H9 (cell line): ENCODE measurements at regions not wholly inside any gene's neighbourhood (a gene's known extent, or its start where the extent isn't known, plus 50 kb on each side); places are given as distances from the start of the nearest gene placed in this dataset.

Experiments
- DNase-seq: peaks from one replicate; pipeline ENCODE4 v3.0.0-alpha.2; 2017
- H2AFZ ChIP-seq: one replicate; pipeline ENCODE4 v1.6.1; 2013; ENCODE audit warnings: mild to moderate bottlenecking, low read length, control low read depth, moderate library complexity
- H2AK5ac ChIP-seq: 2 replicates; pipeline ENCODE4 v1.6.1; 2013; ENCODE audit warnings: low read length, control low read depth, mixed read lengths; ENCODE audit not compliant: insufficient read length
- H2BK120ac ChIP-seq: one replicate; pipeline ENCODE4 v1.6.1; 2013; ENCODE audit warnings: low read depth, mild to moderate bottlenecking, low read length, control low read depth, inconsistent platforms; ENCODE audit not compliant: poor library complexity, severe bottlenecking
- H2BK12ac ChIP-seq: 2 replicates; pipeline ENCODE4 v1.6.1; 2013; ENCODE audit warnings: low read length, control low read depth, mixed read lengths, low read depth; ENCODE audit not compliant: insufficient read length
- H2BK15ac ChIP-seq: 2 replicates; pipeline ENCODE4 v1.6.1; 2013; ENCODE audit warnings: low read depth, low read length, control low read depth
- H2BK20ac ChIP-seq: one replicate; pipeline ENCODE4 v1.6.1; 2013; ENCODE audit warnings: low read depth, mild to moderate bottlenecking, low read length, control low read depth, inconsistent platforms; ENCODE audit not compliant: poor library complexity, severe bottlenecking
- H2BK5ac ChIP-seq: 2 replicates; pipeline ENCODE4 v1.6.1; 2013; ENCODE audit warnings: low read length, control low read depth, mixed read lengths; ENCODE audit not compliant: insufficient read length
- H3K14ac ChIP-seq: 2 replicates; pipeline ENCODE4 v1.6.1; 2013; ENCODE audit warnings: low read length, control low read depth; ENCODE audit not compliant: insufficient read depth
- H3K18ac ChIP-seq: 2 replicates; pipeline ENCODE4 v1.6.1; 2013; ENCODE audit warnings: low read depth, mild to moderate bottlenecking, mixed read lengths, low read length, control low read depth; ENCODE audit not compliant: insufficient read length
- H3K23ac ChIP-seq: 2 replicates; pipeline ENCODE4 v1.6.1; 2013; ENCODE audit warnings: low read length, control low read depth, mixed read lengths, low read depth; ENCODE audit not compliant: insufficient read length
- H3K23me2 ChIP-seq: 2 replicates; pipeline ENCODE4 v1.6.1; 2013; ENCODE audit warnings: low read depth, mild to moderate bottlenecking, mixed read lengths, low read length, control low read depth; ENCODE audit not compliant: insufficient read length, poor library complexity, severe bottlenecking
- H3K27ac ChIP-seq: 2 replicates; pipeline ENCODE4 v1.5.1; 2013; ENCODE audit warnings: low read length, control low read depth, mixed read lengths, low read depth; ENCODE audit not compliant: insufficient read length
- H3K27me3 ChIP-seq: 2 replicates; pipeline ENCODE4 v1.6.1; 2013; ENCODE audit warnings: low read length, control low read depth, inconsistent platforms; ENCODE audit not compliant: insufficient read depth
- H3K4ac ChIP-seq: 2 replicates; pipeline ENCODE4 v1.6.1; 2013; ENCODE audit warnings: low read depth, mild to moderate bottlenecking, control low read depth, inconsistent platforms, low read length, moderate library complexity
- H3K4me1 ChIP-seq: 2 replicates; pipeline ENCODE4 v1.6.1; 2013; ENCODE audit warnings: low read length, control low read depth, inconsistent platforms; ENCODE audit not compliant: insufficient read depth
- H3K4me2 ChIP-seq: 2 replicates; pipeline ENCODE4 v1.6.1; 2013; ENCODE audit warnings: low read length, control low read depth, mixed read lengths; ENCODE audit not compliant: insufficient read length, insufficient read depth
- H3K56ac ChIP-seq: 2 replicates; pipeline ENCODE4 v1.6.1; 2013; ENCODE audit warnings: low read depth, mild to moderate bottlenecking, mixed read lengths, low read length, control low read depth; ENCODE audit not compliant: insufficient read length
- H3K79me1 ChIP-seq: 2 replicates; pipeline ENCODE4 v1.6.1; 2013; ENCODE audit warnings: low read depth, mild to moderate bottlenecking, moderate library complexity, low read length, control low read depth, inconsistent platforms; ENCODE audit not compliant: insufficient read depth, poor library complexity, severe bottlenecking
- H3K79me2 ChIP-seq: 2 replicates; pipeline ENCODE4 v1.6.1; 2013; ENCODE audit warnings: low read length, control low read depth, inconsistent platforms; ENCODE audit not compliant: insufficient read depth
- H3K9ac ChIP-seq: 2 replicates; pipeline ENCODE4 v1.6.1; 2013; ENCODE audit warnings: low read length, control low read depth, mixed read lengths; ENCODE audit not compliant: insufficient read length; ENCODE audit errors: extremely low read depth
- H3K9me3 ChIP-seq: one replicate; pipeline ENCODE4 v1.6.1; 2013; ENCODE audit warnings: low read depth, low read length, inconsistent platforms; ENCODE audit not compliant: control insufficient read depth
- H3T11ph ChIP-seq: one replicate; pipeline ENCODE4 v1.6.1; 2013; ENCODE audit warnings: mild to moderate bottlenecking, low read length, control low read depth, inconsistent platforms
- H4K20me1 ChIP-seq: one replicate; pipeline ENCODE4 v1.6.1; 2013; ENCODE audit not compliant: control insufficient read depth, insufficient read length, insufficient read depth
- H4K5ac ChIP-seq: 2 replicates; pipeline ENCODE4 v1.6.1; 2013; ENCODE audit warnings: low read depth, mild to moderate bottlenecking, mixed read lengths, low read length, control low read depth; ENCODE audit not compliant: insufficient read length
- H4K8ac ChIP-seq: replicated peaks from 2 replicates; pipeline ENCODE4 v1.6.1; 2013; ENCODE audit warnings: low read length, control low read depth, mixed read lengths, low read depth; ENCODE audit not compliant: insufficient read length
- H4K91ac ChIP-seq: 2 replicates; pipeline ENCODE4 v1.6.1; 2013; ENCODE audit warnings: low read depth, mild to moderate bottlenecking, moderate library complexity, mixed read lengths, low read length, control low read depth; ENCODE audit not compliant: insufficient read length
- H3K27ac Mint-ChIP-seq, 3 experiments: 2 replicates in 2 of 3; 3 replicates in 1 of 3; pipeline ENCODE4 v1.8.0; 2020 to 2021; ENCODE audit warnings: mixed read lengths in 3 of 3, mild to moderate bottlenecking in 1 of 3, moderate library complexity in 1 of 3
- H3K27me3 Mint-ChIP-seq: 2 replicates; pipeline ENCODE4 v1.8.0; 2021; ENCODE audit warnings: low read depth, mild to moderate bottlenecking, moderate library complexity, mixed read lengths
- H3K36me3 Mint-ChIP-seq, 3 experiments: 2 replicates in 2 of 3; 3 replicates in 1 of 3; pipeline ENCODE4 v1.8.0; 2020 to 2021; ENCODE audit warnings: low read depth in 3 of 3, mixed read lengths in 3 of 3; ENCODE audit not compliant: insufficient read depth in 1 of 3
- H3K4me1 Mint-ChIP-seq, 2 experiments: 2 replicates each; pipeline ENCODE4 v1.8.0; 2020; ENCODE audit warnings: mixed read lengths in 2 of 2
- H3K4me3 Mint-ChIP-seq, 2 experiments: 2 replicates in 1 of 2; 3 replicates in 1 of 2; pipeline ENCODE4 v1.8.0; 2020 to 2021; ENCODE audit warnings: mild to moderate bottlenecking in 2 of 2, mixed read lengths in 2 of 2, moderate library complexity in 1 of 2
- H3K9me3 Mint-ChIP-seq, 2 experiments: 2 replicates in 1 of 2; 3 replicates in 1 of 2; pipeline ENCODE4 v1.8.0; 2020; ENCODE audit warnings: mild to moderate bottlenecking in 2 of 2, mixed read lengths in 2 of 2, moderate library complexity in 1 of 2
- WGBS: extraction: QIAGEN DNeasy Blood & Tissue Kit; methylation state at CpG from one replicate; pipeline ENCODE4 v1.1.7; 2013; ENCODE audit warnings: missing lambda C conversion rate, low lambda C conversion rate, mixed read lengths; ENCODE audit not compliant: insufficient read length; ENCODE audit errors: extremely low coverage; 5-methylcytosine and 5-hydroxymethylcytosine counted together
- TF ChIP-seq, protein P1 (sequence below): fragments of 200-600 bp; sonication (generic); conservative IDR thresholded peaks from 3 replicates; pipeline ENCODE4 v1.8.0; 2021; ENCODE audit warnings: antibody characterized with exemption, mild to moderate bottlenecking

DNA sequence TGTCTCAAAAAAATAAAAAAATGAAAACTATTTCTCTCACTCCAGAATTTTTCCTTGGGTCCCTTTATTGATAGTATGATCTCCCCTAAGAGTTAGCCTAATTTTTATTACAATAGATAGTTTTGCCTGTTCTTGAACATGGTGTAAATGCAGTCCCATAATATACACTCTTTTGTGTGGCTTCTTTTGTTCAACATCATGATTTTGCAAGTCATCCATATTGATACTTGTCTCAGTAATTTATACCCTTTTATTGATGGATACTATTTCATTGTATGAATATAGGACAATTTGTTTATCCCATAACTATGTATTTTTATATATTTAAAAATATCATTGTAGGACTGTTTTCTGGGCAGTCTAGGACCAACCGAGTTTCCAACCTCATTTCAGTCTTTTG is 207.0 kb downstream of the UTP18 start:
- H3K9me3 ChIP-seq = no peaks in the 10 kb centered on the region
- H4K5ac ChIP-seq = no peak overlapping the region
- no peak overlapping the region for H2BK5ac ChIP-seq
- no peak overlapping the region for H4K8ac ChIP-seq
- H3K9ac ChIP-seq = no peak overlapping the region
- peaks cover 12 to 15% of the 10 kb centered on the region in 2 experiments for H3K4me1 Mint-ChIP-seq
- no peak overlapping the region for H2AK5ac ChIP-seq
- no CpG with 5 or more reads among the region's 1 CpG for WGBS
- H3K18ac ChIP-seq = no peak overlapping the region
- H3K4me1 ChIP-seq = no peaks in the 10 kb centered on the region; the same call in 1 of the 2 replicates
- DNase-seq = no peak
- H2BK120ac ChIP-seq = no peak overlapping the region
- no peak overlapping the region for H2BK20ac ChIP-seq
- H3K79me1 ChIP-seq = no peaks in the 10 kb centered on the region
- H3K79me2 ChIP-seq = no peaks in the 10 kb centered on the region
- peaks cover 0 to 4% of the 10 kb centered on the region in 2 experiments; a peak in 2 of 5 replicates for H3K9me3 Mint-ChIP-seq
- no peaks in the 10 kb centered on the region for H3K23me2 ChIP-seq
- TF ChIP-seq, protein P1, sequence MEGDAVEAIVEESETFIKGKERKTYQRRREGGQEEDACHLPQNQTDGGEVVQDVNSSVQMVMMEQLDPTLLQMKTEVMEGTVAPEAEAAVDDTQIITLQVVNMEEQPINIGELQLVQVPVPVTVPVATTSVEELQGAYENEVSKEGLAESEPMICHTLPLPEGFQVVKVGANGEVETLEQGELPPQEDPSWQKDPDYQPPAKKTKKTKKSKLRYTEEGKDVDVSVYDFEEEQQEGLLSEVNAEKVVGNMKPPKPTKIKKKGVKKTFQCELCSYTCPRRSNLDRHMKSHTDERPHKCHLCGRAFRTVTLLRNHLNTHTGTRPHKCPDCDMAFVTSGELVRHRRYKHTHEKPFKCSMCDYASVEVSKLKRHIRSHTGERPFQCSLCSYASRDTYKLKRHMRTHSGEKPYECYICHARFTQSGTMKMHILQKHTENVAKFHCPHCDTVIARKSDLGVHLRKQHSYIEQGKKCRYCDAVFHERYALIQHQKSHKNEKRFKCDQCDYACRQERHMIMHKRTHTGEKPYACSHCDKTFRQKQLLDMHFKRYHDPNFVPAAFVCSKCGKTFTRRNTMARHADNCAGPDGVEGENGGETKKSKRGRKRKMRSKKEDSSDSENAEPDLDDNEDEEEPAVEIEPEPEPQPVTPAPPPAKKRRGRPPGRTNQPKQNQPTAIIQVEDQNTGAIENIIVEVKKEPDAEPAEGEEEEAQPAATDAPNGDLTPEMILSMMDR = no peak
- H3K23ac ChIP-seq = no peak overlapping the region
- H2AFZ ChIP-seq = no peak overlapping the region
- no peak overlapping the region for H3K27ac Mint-ChIP-seq
- no peak overlapping the region for H3K27ac ChIP-seq
- H3K27me3 Mint-ChIP-seq = peaks cover under 1% of the 10 kb centered on the region
- no peak overlapping the region for H3K4ac ChIP-seq
- H2BK15ac ChIP-seq = no peak overlapping the region
- no peak overlapping the region for H4K91ac ChIP-seq
- no peak overlapping the region for H3K14ac ChIP-seq
- peaks cover 0 to 3% (median 0%) of the 10 kb centered on the region in 3 experiments; a peak in 2 of 7 replicates for H3K36me3 Mint-ChIP-seq
- no peak overlapping the region for H3T11ph ChIP-seq
- no peak overlapping the region for H3K4me3 Mint-ChIP-seq
- no peaks in the 10 kb centered on the region for H4K20me1 ChIP-seq
- H3K56ac ChIP-seq = no peak overlapping the region
- no peak overlapping the region for H3K4me2 ChIP-seq
- no peaks in the 10 kb centered on the region for H3K27me3 ChIP-seq
- H2BK12ac ChIP-seq = no peak overlapping the region
